SK-N-MC (cell line): ENCODE measurements at regions not wholly inside any gene's neighbourhood (a gene's known extent, or its start where the extent isn't known, plus 50 kb on each side); places are given as distances from the start of the nearest gene placed in this dataset.

ENCODE experiments used
- EZH2 ChIP-seq: fragments of 200-600 bp; sonication (generic); IDR thresholded peaks from one replicate; pipeline ENCODE4 v1.6.1; 2017; ENCODE audit warnings: antibody characterized with exemption
- FOXP2 ChIP-seq: optimal IDR thresholded peaks from 2 replicates; pipeline ENCODE3; 2011; ENCODE audit warnings: mild to moderate bottlenecking, moderate library complexity; ENCODE audit not compliant: insufficient read depth; ENCODE audit errors: extremely low read length, control extremely low read depth

GRCh38 chr16:8397223-8397622 lies 193.1 kb downstream of the TMEM114 start:
- TF ChIP-seq EZH2 (no peak), FOXP2 (no peak)
